ENCODE measurements at regions not wholly inside any gene's neighbourhood (a gene's known extent, or its start where the extent isn't known, plus 50 kb on each side); places are given as distances from the start of the nearest gene placed in this dataset.

DNA sequence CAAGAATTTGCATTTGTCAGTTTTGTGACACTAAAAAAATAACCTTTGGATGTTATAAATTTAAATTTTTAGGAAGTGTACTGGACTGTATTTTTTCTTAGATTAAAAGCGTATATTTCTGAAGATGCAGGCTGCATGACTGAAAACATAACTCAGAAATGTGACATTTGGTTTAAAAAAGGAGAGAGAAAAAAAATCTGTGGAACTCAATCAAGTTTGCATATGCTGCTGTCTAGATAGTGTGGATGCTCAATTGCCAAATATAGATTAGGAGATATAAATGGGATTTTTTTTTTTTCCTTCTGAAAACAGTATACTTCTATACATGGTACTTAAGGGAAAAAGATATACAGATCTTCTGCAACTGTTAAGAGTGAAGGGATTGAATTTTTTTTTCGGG is 402.3 kb downstream of the TAF11L14 start:
- H3K36me3 Mint-ChIP-seq: no peaks in the 10 kb centered on the region
- H3K27ac Mint-ChIP-seq: no peak overlapping the region
- no peaks in the 10 kb centered on the region for H3K4me1 Mint-ChIP-seq
- no peaks in the 10 kb centered on the region for H3K27me3 Mint-ChIP-seq
- peaks cover 6% of the 10 kb centered on the region for H3K9me3 Mint-ChIP-seq
- no peak overlapping the region for H3K4me3 Mint-ChIP-seq

DNA sequence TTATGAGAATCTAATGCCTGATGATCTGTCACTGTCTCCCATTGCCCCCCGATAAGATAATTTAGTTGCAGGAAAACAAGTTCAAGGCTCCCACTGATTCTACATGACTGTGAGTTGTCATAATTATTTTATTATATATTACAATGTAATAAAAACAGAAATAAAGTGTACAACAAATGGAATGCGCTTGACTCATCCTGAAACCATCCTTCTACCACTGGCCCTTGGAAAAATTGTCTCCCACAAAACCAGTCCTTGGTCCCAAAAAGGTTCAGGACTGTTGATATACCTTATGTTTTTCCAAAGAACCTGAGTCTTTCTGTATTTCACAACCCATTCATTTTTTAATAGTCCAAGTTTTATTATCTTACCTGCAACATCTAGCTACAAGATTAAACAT is 403.5 kb downstream of the TAF11L14 start:
- Mint-ChIP-seq H3K4me1 (no peaks in the 10 kb centered on the region), H3K27ac (no peak overlapping the region), H3K9me3 (no peaks in the 10 kb centered on the region), H3K4me3 (no peak overlapping the region), H3K36me3 (no peaks in the 10 kb centered on the region), H3K27me3 (no peaks in the 10 kb centered on the region)

DNA sequence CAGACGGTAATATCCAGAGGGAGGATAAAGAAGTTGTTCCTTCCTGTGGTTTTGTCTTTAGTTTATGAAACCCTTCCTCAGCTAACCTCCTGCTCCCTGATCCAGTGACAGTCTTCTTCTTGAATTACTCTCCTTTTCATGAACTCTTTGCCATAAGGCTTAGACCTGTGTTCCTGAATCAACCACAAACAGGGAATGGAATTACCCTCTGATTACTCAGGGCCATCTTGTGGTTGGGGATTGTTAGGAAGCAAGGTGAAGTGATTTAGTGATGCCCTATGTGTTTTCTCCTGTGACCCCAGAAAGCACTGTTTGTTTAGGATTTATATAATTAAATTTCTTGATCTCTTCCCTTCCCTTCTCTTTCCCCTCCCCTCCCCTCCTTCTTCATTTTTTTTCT is 409.1 kb downstream of the TAF11L14 start:
- Mint-ChIP-seq H3K27ac (no peak overlapping the region), H3K9me3 (peaks cover 4% of the 10 kb centered on the region), H3K36me3 (no peaks in the 10 kb centered on the region), H3K4me1 (no peaks in the 10 kb centered on the region), H3K4me3 (no peak overlapping the region), H3K27me3 (no peaks in the 10 kb centered on the region)

DNA sequence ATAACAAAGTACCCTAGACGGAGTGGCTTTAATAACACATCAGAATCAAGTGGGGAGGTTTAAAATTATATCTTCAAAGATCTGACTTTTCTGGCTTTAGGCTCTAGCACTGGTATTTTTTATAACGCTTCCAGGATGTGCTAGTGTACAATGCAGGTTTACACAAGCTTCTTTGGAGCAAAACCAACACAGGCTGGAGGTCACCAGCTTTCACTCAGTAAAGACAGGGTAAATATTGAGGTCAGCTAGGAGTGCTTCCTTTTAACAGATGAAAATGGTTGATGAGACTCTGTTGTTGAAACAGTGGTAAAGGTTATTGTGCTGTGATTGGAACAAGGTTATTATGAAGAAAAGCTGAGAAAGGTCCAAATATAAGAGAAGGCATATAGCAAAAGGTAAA is 414.2 kb downstream of the TAF11L14 start:
- Mint-ChIP-seq H3K36me3 (no peaks in the 10 kb centered on the region), H3K27me3 (no peaks in the 10 kb centered on the region), H3K9me3 (peaks cover 10% of the 10 kb centered on the region), H3K4me1 (no peaks in the 10 kb centered on the region), H3K4me3 (no peak overlapping the region), H3K27ac (no peak overlapping the region)

DNA sequence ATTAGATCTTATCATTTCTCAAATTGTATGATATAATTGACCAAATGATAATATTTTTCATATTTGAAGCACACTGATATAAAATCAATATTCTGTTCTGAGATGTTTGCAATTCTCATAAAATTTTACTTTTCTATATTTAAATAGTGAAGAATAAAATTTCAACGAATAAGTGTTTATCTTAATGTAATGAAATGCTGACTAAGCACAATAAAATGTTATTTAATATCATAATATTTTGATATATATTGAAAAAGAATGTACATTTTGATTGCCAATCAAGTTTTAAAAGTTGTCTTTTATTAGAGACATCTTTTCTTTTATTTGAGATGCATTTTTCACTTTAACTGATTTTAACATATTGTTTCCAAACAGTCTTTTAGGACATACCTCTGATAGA is 416.1 kb downstream of the TAF11L14 start:
- no peak overlapping the region for H3K27ac Mint-ChIP-seq
- H3K4me1 Mint-ChIP-seq: no peaks in the 10 kb centered on the region
- H3K27me3 Mint-ChIP-seq: no peaks in the 10 kb centered on the region
- H3K9me3 Mint-ChIP-seq: peaks cover 13% of the 10 kb centered on the region
- no peaks in the 10 kb centered on the region for H3K36me3 Mint-ChIP-seq
- H3K4me3 Mint-ChIP-seq: no peak overlapping the region

DNA sequence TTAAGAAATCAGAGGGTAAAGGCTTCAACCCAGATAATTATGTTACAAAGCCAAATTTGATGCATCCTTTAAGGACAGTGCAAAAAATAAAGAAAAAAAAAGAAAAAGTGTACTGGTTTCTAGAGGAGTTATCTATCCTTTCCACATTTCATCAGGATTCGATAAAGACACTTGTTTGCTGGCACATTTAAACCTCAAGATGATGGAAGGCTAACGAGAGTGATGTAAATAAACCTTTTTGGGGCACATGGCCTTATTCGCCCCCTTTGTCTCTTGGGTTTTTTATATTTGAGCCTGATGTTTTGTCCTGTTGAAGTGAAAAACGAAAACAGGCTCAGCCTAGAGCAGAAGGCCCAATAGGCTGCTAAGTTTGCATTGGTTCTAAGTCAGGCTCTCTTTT is 416.5 kb downstream of the TAF11L14 start:
- no peak overlapping the region for H3K27ac Mint-ChIP-seq

DNA sequence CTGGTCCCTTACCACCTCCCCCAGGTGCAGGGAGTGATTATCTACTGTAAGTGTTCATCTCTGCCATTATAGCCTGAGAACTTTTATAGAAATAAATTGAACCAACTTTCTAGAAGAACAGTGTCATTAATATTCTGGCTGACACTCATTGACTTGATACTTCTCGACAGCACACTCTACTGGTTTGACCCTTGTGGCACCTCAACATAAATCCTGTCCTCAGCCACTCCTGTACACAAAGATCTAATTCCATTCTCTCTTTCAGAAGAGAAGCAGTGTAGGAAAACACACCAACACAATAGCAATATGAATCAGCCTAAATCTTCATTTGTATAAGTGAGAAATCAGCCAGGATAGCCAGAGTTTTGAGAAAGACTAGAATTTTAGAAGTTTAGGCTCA is 417.7 kb downstream of the TAF11L14 start:
- H3K27ac Mint-ChIP-seq: no peak overlapping the region
- H3K9me3 Mint-ChIP-seq: peaks cover 16% of the 10 kb centered on the region
- H3K27me3 Mint-ChIP-seq: no peaks in the 10 kb centered on the region
- H3K36me3 Mint-ChIP-seq: no peaks in the 10 kb centered on the region
- no peaks in the 10 kb centered on the region for H3K4me1 Mint-ChIP-seq
- no peak overlapping the region for H3K4me3 Mint-ChIP-seq

More for the DNA sequence above, 416.5 kb downstream of the TAF11L14 start:
- Mint-ChIP-seq H3K4me1 (no peaks in the 10 kb centered on the region), H3K4me3 (no peak overlapping the region), H3K27me3 (no peaks in the 10 kb centered on the region), H3K9me3 (peaks cover 15% of the 10 kb centered on the region), H3K36me3 (no peaks in the 10 kb centered on the region)

DNA sequence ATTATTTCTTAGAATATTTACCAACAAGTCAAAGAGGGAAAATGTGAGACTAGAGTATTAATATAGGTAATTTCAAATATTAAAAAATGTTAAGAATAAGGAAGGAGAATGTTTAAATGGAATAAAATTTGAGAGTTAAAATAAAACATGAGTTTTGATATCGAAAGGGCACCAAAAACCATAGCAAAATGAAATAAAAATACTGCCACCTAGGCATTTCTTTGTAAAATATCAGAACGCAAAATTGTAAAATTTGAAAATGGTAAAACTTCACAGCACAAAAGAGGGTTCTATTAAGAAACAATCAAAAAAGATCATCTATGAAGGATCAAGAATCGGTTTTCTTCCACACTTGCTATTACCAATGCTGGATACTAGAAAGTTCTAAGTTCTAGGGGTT is 418.3 kb downstream of the TAF11L14 start:
- Mint-ChIP-seq H3K4me3 (no peak overlapping the region), H3K4me1 (no peaks in the 10 kb centered on the region), H3K27ac (no peak overlapping the region), H3K36me3 (no peaks in the 10 kb centered on the region), H3K9me3 (peaks cover 16% of the 10 kb centered on the region), H3K27me3 (no peaks in the 10 kb centered on the region)

DNA sequence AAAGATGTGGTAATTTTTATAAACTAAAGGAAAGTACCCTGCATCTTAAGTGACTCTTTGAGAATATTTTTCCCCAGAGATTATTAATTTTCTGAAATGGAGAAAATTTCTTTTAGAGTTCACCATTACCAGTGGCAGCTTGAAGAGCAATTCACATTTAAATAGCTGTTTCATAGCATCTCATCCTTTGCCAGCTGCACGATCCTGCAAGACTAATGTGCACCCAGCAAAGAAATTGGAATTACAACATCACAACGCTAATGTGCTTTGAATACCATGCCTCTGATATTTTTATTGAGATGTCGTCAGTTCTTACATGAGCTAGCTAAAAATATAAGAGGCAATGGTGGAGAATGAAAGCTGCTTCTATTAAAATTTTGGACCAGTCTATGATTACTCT is 423.5 kb downstream of the TAF11L14 start:
- Mint-ChIP-seq H3K4me1 (no peaks in the 10 kb centered on the region), H3K4me3 (no peak overlapping the region), H3K27ac (no peak overlapping the region), H3K27me3 (no peaks in the 10 kb centered on the region), H3K9me3 (peaks cover 18% of the 10 kb centered on the region), H3K36me3 (no peaks in the 10 kb centered on the region)

DNA sequence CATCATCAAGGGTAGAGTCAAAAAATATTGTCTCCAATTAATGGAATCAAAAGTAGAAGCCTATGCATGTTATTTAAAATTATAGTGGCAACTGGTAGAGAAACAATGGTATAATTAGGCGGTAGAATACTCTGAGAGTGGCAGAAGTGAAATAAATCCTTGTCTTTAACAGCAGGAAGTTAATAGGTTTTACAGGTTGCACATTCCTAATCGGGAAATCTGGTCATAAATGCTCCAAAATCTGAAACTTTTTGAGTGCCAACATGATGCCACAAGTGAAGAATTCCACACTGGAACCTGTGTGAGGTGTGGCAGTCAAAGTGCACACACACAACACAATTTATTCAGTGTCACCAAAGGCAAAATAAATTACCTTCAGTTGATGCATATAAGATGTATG is 433.4 kb downstream of the TAF11L14 start:
- H3K27me3 Mint-ChIP-seq: no peaks in the 10 kb centered on the region
- H3K9me3 Mint-ChIP-seq: peaks cover 8% of the 10 kb centered on the region
- H3K4me1 Mint-ChIP-seq: no peaks in the 10 kb centered on the region
- no peaks in the 10 kb centered on the region for H3K36me3 Mint-ChIP-seq
- H3K27ac Mint-ChIP-seq: no peak overlapping the region
- no peak overlapping the region for H3K4me3 Mint-ChIP-seq

DNA sequence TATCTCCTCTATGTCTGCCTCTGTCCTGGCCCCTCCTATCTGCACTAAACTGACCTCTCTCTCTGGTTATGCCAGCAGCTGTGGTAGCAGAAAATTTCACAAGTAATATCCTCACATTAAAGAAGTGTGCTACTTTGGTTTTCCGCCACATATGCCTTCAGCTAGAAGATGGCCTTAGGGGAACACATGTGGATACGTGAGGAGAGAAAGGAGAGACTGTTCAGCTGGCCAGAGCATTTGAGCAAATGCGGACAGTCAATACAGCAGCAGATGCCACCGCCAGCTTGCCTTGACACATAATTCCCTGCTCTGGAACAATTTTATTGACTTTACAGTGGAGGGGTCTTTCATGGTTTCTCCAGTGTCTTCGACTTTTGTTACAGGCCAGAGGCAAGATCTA is 434.6 kb downstream of the TAF11L14 start:
- no peaks in the 10 kb centered on the region for H3K4me1 Mint-ChIP-seq
- H3K9me3 Mint-ChIP-seq: peaks cover 1% of the 10 kb centered on the region

DNA sequence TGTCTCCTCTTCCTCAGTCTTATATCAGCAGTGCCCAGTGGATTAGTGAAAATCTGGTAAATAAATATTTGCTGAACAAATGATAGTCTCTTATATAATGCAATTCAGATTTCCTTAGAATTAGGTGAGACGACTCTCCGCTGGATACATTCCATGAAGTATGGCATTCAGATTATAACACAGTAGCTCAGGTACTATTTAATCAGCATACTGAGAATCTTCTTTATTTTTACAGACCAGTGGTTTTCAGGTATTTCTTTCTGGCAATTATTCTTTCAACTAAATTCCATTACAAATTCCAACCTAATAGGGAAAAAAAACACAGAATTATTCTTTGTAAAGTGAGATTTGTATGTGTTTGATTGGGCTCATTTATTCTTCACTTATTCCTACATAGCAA is 435.5 kb downstream of the TAF11L14 start:
- no peak overlapping the region for H3K4me3 Mint-ChIP-seq
- no peaks in the 10 kb centered on the region for H3K4me1 Mint-ChIP-seq
- H3K36me3 Mint-ChIP-seq: no peaks in the 10 kb centered on the region
- H3K9me3 Mint-ChIP-seq: no peaks in the 10 kb centered on the region
- no peak overlapping the region for H3K27ac Mint-ChIP-seq
- no peaks in the 10 kb centered on the region for H3K27me3 Mint-ChIP-seq

More for the DNA sequence above, 434.6 kb downstream of the TAF11L14 start:
- Mint-ChIP-seq H3K27ac (no peak overlapping the region), H3K27me3 (no peaks in the 10 kb centered on the region), H3K4me3 (no peak overlapping the region), H3K36me3 (no peaks in the 10 kb centered on the region)

DNA sequence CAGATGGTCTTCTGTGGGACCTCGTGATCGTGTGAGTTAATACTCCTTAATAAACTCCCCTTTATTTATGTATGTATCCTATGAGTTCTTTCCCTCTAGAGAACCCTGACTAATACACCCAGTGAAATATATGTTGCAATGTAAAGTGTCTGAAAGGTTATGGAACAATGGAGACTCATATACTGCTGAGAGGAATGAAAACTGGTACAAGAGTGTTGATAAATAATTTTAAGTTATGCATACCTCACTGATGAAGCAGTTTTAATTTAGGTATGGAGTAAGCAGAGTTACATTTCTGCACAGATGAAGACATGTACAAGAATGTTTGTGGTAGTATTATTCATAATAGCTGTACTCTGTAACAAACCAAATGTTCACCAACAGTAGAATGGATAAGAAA is 438.3 kb downstream of the TAF11L14 start:
- no peaks in the 10 kb centered on the region for H3K36me3 Mint-ChIP-seq
- peaks cover 10% of the 10 kb centered on the region for H3K9me3 Mint-ChIP-seq
- H3K27me3 Mint-ChIP-seq: no peaks in the 10 kb centered on the region
- H3K27ac Mint-ChIP-seq: no peak overlapping the region
- H3K4me1 Mint-ChIP-seq: no peaks in the 10 kb centered on the region
- H3K4me3 Mint-ChIP-seq: no peak overlapping the region

DNA sequence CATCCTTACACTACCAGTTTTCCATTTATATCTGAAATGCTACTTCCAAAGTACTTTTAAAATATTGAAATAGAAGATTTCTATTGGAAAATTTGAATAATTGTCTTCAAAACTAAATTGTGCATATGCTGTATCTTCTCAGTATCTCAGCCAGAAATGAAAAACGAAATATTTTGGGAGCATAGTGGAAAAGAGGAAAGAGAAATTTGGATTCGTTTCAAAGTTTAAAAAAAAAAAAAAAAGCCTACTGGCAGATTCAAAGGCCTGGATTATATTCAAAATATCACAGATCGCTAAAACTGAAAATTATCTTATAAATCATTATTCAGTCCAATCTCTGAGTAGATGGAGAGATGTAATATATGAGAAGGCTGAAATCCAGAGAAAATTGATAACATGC is 440.7 kb downstream of the TAF11L14 start:
- no peaks in the 10 kb centered on the region for H3K36me3 Mint-ChIP-seq
- no peak overlapping the region for H3K4me3 Mint-ChIP-seq
- peaks cover 10% of the 10 kb centered on the region for H3K9me3 Mint-ChIP-seq
- H3K27ac Mint-ChIP-seq: no peak overlapping the region
- H3K27me3 Mint-ChIP-seq: no peaks in the 10 kb centered on the region
- no peaks in the 10 kb centered on the region for H3K4me1 Mint-ChIP-seq

DNA sequence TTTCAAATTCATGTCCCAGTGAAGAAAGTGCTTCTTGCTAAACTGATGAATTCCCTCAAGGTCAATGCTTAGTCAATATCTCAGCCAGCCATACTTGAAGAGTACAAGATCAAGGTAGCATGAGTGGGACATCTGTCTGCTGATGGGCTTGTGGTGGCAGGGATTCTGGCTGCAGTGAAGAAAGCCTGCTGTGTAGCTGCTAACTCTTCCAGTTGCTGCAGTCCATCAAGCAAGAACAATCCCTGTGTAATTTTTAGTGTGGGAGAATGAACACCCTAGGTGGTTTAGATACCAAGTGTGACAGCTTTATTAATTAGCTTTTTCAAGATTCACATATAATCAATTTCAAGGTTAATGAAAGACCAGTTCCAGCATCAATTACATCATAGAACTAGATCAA is 443.9 kb downstream of the TAF11L14 start:
- Mint-ChIP-seq H3K27ac (no peak overlapping the region), H3K36me3 (no peaks in the 10 kb centered on the region)

DNA sequence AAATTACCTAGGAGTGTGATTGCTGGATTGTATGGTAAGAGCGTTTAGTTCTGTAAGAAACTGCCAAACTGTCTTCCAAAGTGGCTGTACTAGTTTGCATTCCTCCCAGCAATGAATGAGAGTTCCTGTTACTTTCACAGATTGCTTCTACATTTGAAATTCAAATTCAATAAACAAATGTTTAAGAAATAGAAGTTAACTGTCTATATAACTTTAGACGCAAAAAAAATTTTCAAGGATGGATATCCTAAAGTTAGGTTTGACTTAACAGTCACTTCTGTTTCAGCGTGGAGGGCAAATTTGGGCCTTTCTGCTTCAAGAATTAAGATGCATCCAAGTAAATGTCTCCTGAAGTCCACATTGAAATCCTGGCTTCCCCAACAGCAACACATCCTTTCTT is 445.6 kb downstream of the TAF11L14 start:
- Mint-ChIP-seq H3K9me3 (peaks cover 10% of the 10 kb centered on the region), H3K4me3 (no peak overlapping the region), H3K4me1 (no peaks in the 10 kb centered on the region)

More for the DNA sequence above, 443.9 kb downstream of the TAF11L14 start:
- Mint-ChIP-seq H3K9me3 (peaks cover 10% of the 10 kb centered on the region), H3K4me1 (no peaks in the 10 kb centered on the region), H3K4me3 (no peak overlapping the region), H3K27me3 (no peaks in the 10 kb centered on the region)

DNA sequence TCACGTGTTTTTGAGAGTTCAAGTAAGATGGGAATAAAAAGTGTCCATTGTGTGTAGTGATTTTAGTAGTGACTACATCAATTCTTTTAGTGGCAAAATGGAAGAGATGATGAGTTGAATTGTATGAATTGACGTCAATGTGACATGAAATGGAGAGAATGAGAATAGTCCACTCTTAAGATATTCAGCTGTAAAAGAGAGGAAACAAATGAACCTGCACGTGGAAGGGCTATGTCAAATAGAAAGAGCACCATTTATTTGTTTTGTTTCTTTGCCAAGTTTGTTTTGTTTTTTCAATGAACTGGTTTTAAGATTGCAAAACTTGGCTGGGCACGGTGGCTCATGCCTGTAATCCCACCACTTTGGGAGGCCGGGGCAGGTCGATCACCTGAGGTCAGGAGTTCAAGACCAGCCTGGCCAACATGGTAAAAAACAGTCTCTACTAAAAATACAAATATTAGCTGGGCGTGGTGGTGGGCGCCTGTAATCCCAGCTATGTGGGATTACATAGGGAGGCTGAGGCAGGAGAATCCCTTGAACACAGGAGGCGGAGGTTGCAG is 453.8 kb downstream of the TAF11L14 start:
- Mint-ChIP-seq H3K27me3 (no peaks in the 10 kb centered on the region), H3K4me3 (no peak overlapping the region), H3K36me3 (no peaks in the 10 kb centered on the region), H3K27ac (no peak overlapping the region), H3K9me3 (peaks cover 10% of the 10 kb centered on the region), H3K4me1 (no peaks in the 10 kb centered on the region)

More for the DNA sequence above, 445.6 kb downstream of the TAF11L14 start:
- no peak overlapping the region for H3K27ac Mint-ChIP-seq
- no peaks in the 10 kb centered on the region for H3K27me3 Mint-ChIP-seq
- H3K36me3 Mint-ChIP-seq: no peaks in the 10 kb centered on the region
